SK-N-SH treated with all-trans-retinoic acid at 6 μM for 48 hours (cell line): ENCODE measurements at regions not wholly inside any gene's neighbourhood (a gene's known extent, or its start where the extent isn't known, plus 50 kb on each side); places are given as distances from the start of the nearest gene placed in this dataset.

Source experiments
- ATAC-seq: fragments of 200-7000 bp; cut with Tn5 transposase; 3 replicates; pipeline ENCODE4 v1.9.1; 2020; ENCODE audit warnings: mild to moderate bottlenecking, moderate library complexity
- BACH2 ChIP-seq: fragments of 250-450 bp; sonication (Bioruptor Pico); IDR thresholded peaks from 2 replicates; pipeline ENCODE4 v1.9.0; 2021; ENCODE audit warnings: mild to moderate bottlenecking, borderline replicate concordance
- CSDC2 ChIP-seq: fragments of 250-450 bp; sonication (Bioruptor Pico); IDR thresholded peaks from 2 replicates; pipeline ENCODE4 v1.5.0; 2020; ENCODE audit warnings: mild to moderate bottlenecking, moderate library complexity
- ESRRG ChIP-seq: fragments of 250-450 bp; sonication (Bioruptor Pico); IDR thresholded peaks from 2 replicates; pipeline ENCODE4 v1.6.1; 2021; ENCODE audit warnings: mild to moderate bottlenecking
- GLIS3 ChIP-seq: fragments of 250-450 bp; sonication (Bioruptor Pico); IDR thresholded peaks from 2 replicates; pipeline ENCODE4 v1.5.0; 2020; ENCODE audit warnings: mild to moderate bottlenecking, moderate library complexity
- ISL1 ChIP-seq: fragments of 250-450 bp; sonication (Bioruptor Pico); IDR thresholded peaks from 2 replicates; pipeline ENCODE4 v2.1.2; 2022; ENCODE audit warnings: mild to moderate bottlenecking, moderate library complexity
- OSR1 ChIP-seq: fragments of 250-450 bp; sonication (Bioruptor Pico); IDR thresholded peaks from 2 replicates; pipeline ENCODE4 v1.8.0; 2022; ENCODE audit warnings: moderate library complexity, mild to moderate bottlenecking, inconsistent platforms
- PATZ1 ChIP-seq: fragments of 250-450 bp; sonication (Bioruptor Pico); IDR thresholded peaks from 2 replicates; pipeline ENCODE4 v1.8.0; 2020; ENCODE audit warnings: mild to moderate bottlenecking, moderate library complexity, borderline replicate concordance
- POU6F1 ChIP-seq: fragments of 250-450 bp; sonication (Bioruptor Pico); IDR thresholded peaks from 2 replicates; pipeline ENCODE4 v1.8.0; 2021; ENCODE audit warnings: low read depth, mild to moderate bottlenecking, moderate library complexity, borderline replicate concordance
- PPARA ChIP-seq: fragments of 250-450 bp; sonication (Bioruptor Pico); IDR thresholded peaks from 2 replicates; pipeline ENCODE4 v1.5.0; 2020; ENCODE audit warnings: mild to moderate bottlenecking, borderline replicate concordance
- RARB ChIP-seq: fragments of 250-450 bp; sonication (Bioruptor Pico); IDR thresholded peaks from 2 replicates; pipeline ENCODE4 v1.8.0; 2021; ENCODE audit warnings: mild to moderate bottlenecking, moderate library complexity
- SNAI2 ChIP-seq: fragments of 250-450 bp; sonication (Bioruptor Pico); IDR thresholded peaks from 2 replicates; pipeline ENCODE4 v1.5.0; 2020; ENCODE audit warnings: mild to moderate bottlenecking, moderate library complexity
- TCF4 ChIP-seq: fragments of 250-450 bp; sonication (Bioruptor Pico); IDR thresholded peaks from 2 replicates; pipeline ENCODE4 v1.8.0; 2021; ENCODE audit warnings: mild to moderate bottlenecking, moderate library complexity, borderline replicate concordance
- TOX ChIP-seq: fragments of 250-450 bp; sonication (Bioruptor Pico); IDR thresholded peaks from 2 replicates; pipeline ENCODE4 v1.8.0; 2021; ENCODE audit warnings: mild to moderate bottlenecking, moderate library complexity, borderline replicate concordance
- ZC3H10 ChIP-seq: fragments of 250-450 bp; sonication (Bioruptor Pico); IDR thresholded peaks from 2 replicates; pipeline ENCODE4 v1.5.1; 2021; ENCODE audit warnings: mild to moderate bottlenecking, moderate library complexity
- ZFP3 ChIP-seq: fragments of 250-450 bp; sonication (Bioruptor Pico); IDR thresholded peaks from 2 replicates; pipeline ENCODE4 v1.5.0; 2020; ENCODE audit warnings: mild to moderate bottlenecking, moderate library complexity
- ZFP30 ChIP-seq: fragments of 450-650 bp; formaldehyde crosslinking; IDR thresholded peaks from 2 replicates; pipeline ENCODE4 v1.5.0; 2022; ENCODE audit warnings: mild to moderate bottlenecking, moderate library complexity
- ZNF565 ChIP-seq: fragments of 450-650 bp; formaldehyde crosslinking; conservative IDR thresholded peaks from 2 replicates; pipeline ENCODE4 v1.5.0; 2020; ENCODE audit warnings: low read depth, mild to moderate bottlenecking, moderate library complexity
- ZNF70 ChIP-seq: fragments of 450-650 bp; formaldehyde crosslinking; IDR thresholded peaks from 2 replicates; pipeline ENCODE4 v1.5.0; 2020; ENCODE audit warnings: mild to moderate bottlenecking, moderate library complexity
- ZNF8 ChIP-seq: fragments of 450-650 bp; formaldehyde crosslinking; IDR thresholded peaks from 2 replicates; pipeline ENCODE4 v1.5.0; 2020; ENCODE audit warnings: mild to moderate bottlenecking, moderate library complexity
- TF ChIP-seq, protein P1 (sequence below): fragments of 250-450 bp; sonication (Bioruptor Pico); IDR thresholded peaks from 2 replicates; pipeline ENCODE4 v1.5.1; 2020; ENCODE audit warnings: low read depth, mild to moderate bottlenecking, moderate library complexity
- TF ChIP-seq, protein P2 (sequence below): fragments of 250-450 bp; sonication (Bioruptor Pico); IDR thresholded peaks from 2 replicates; pipeline ENCODE4 v1.5.1; 2021; ENCODE audit warnings: mild to moderate bottlenecking, moderate library complexity

DNA sequence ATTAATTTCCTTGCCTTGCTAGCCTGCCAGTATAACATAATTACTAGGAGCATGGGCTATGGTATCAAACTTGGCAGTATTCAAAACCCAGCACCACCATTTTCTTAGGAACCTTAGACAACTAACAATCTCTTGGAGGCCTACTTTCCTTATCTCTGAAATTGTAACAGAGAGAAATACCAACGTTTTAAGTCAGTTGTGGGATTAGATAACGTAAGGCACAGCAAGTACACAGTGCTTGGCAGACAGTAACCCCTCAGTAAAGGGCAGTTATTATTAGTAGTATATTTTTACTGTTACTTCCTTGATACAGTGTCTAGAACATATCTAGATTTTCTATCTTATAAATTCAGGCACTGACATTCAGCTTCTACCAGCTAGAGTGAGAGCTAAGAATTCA is 309.6 kb downstream of the ACTL7B start:
- ATAC-seq, result no peak
- TF ChIP-seq GLIS3, result no peak
- TF ChIP-seq PATZ1, result no peak
- no peak for TF ChIP-seq PPARA (CRISPR knock-in tag)
- no peak for TF ChIP-seq ISL1 (CRISPR knock-in tag)

- no peak for TF ChIP-seq TCF4 (CRISPR knock-in tag)
- TF ChIP-seq ZNF70, result no peak
- TF ChIP-seq TOX (CRISPR knock-in tag), result no peak
- TF ChIP-seq, protein P1, sequence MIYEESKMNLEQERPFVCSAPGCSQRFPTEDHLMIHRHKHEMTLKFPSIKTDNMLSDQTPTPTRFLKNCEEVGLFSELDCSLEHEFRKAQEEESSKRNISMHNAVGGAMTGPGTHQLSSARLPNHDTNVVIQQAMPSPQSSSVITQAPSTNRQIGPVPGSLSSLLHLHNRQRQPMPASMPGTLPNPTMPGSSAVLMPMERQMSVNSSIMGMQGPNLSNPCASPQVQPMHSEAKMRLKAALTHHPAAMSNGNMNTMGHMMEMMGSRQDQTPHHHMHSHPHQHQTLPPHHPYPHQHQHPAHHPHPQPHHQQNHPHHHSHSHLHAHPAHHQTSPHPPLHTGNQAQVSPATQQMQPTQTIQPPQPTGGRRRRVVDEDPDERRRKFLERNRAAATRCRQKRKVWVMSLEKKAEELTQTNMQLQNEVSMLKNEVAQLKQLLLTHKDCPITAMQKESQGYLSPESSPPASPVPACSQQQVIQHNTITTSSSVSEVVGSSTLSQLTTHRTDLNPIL, result no peak
- TF ChIP-seq ZNF565 (CRISPR knock-in tag), result no peak
- TF ChIP-seq OSR1 (CRISPR knock-in tag), result no peak
- TF ChIP-seq ZC3H10 (CRISPR knock-in tag), result no peak
- TF ChIP-seq ESRRG, result no peak
- TF ChIP-seq ZNF8, result no peak
- TF ChIP-seq BACH2 (CRISPR knock-in tag), result no peak
- TF ChIP-seq PPARA (CRISPR knock-in tag), result no peak
- no peak for TF ChIP-seq ZFP3 (CRISPR knock-in tag)
- TF ChIP-seq, protein P2, sequence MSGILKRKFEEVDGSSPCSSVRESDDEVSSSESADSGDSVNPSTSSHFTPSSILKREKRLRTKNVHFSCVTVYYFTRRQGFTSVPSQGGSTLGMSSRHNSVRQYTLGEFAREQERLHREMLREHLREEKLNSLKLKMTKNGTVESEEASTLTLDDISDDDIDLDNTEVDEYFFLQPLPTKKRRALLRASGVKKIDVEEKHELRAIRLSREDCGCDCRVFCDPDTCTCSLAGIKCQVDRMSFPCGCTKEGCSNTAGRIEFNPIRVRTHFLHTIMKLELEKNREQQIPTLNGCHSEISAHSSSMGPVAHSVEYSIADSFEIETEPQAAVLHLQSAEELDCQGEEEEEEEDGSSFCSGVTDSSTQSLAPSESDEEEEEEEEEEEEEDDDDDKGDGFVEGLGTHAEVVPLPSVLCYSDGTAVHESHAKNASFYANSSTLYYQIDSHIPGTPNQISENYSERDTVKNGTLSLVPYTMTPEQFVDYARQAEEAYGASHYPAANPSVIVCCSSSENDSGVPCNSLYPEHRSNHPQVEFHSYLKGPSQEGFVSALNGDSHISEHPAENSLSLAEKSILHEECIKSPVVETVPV (CRISPR knock-in tag), result no peak
- TF ChIP-seq SNAI2 (CRISPR knock-in tag), result no peak
- TF ChIP-seq POU6F1 (CRISPR knock-in tag), result no peak
- no peak for TF ChIP-seq RARB (CRISPR knock-in tag)
- TF ChIP-seq CSDC2 (CRISPR knock-in tag), result no peak
- no peak for ATAC-seq
Observed at GRCh38 chr9:108545436-108545835, 310.4 kb downstream of the ACTL7B start.

DNA sequence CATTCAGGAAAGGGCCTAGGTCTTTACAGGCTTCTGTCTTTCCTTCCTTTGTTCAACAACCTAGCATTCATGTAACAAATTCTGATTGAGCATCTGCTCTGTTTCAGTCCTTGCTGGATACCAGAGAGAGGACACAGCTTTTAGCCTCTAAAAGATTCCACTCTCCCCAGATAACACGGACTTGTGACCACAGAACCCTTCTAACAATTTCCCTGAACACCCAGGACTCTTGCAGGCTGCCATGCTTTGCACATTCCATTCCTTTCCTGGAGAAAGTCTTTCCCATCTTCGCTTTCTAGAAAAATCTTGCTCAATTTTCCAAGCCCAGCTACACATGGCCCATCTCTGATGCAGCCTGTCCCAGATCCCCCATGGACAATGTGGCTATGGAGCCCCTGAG is 310.9 kb downstream of the ACTL7B start:
- no peak for TF ChIP-seq OSR1 (CRISPR knock-in tag)
- no peak for TF ChIP-seq ZC3H10 (CRISPR knock-in tag)
- TF ChIP-seq ISL1 (CRISPR knock-in tag), result no peak
- TF ChIP-seq ESRRG, result no peak
- TF ChIP-seq POU6F1 (CRISPR knock-in tag), result no peak
- no peak for TF ChIP-seq ZNF8
- TF ChIP-seq ZNF565 (CRISPR knock-in tag), result no peak
- no peak for TF ChIP-seq ZFP30 (CRISPR knock-in tag)
- no peak for TF ChIP-seq BACH2 (CRISPR knock-in tag)
- TF ChIP-seq, all 23 proteins: peak for 0
- ATAC-seq, result no peak

DNA sequence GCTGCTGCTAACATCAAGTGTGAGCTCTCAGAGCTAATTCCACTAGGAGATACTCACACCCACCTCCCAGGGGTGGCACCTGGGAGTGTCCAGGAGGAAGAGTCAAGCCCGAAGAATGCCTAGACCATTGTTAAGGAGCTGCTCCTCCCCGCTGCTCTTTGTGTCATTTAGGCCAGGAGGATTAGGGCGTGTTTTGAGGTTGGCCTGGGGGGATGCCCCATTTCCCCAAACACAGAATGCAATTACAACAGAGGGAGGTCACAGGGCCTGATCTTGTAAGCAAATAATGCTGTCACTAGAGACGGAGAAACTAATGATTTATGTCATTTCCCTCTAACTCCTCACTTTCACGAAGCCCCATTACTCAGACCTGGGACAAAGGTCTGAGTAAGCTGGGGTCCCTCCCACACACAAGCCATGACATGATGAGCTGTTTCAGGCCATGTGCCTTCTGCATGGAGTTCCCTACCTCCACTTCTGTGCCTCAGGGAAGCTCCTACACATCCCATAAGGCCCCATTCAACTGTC is 312.5 kb downstream of the ACTL7B start:
- no peak for TF ChIP-seq BACH2 (CRISPR knock-in tag)
- TF ChIP-seq ZC3H10 (CRISPR knock-in tag), result no peak
- TF ChIP-seq, protein P2 (CRISPR knock-in tag), result no peak
- TF ChIP-seq CSDC2 (CRISPR knock-in tag), result no peak
- TF ChIP-seq TCF4 (CRISPR knock-in tag), result no peak
- TF ChIP-seq, all 23 proteins: peak for 0
- ATAC-seq, result no peak
